UCSD-AML1 (cell line): ENCODE measurements at regions not wholly inside any gene's neighbourhood (a gene's known extent, or its start where the extent isn't known, plus 50 kb on each side); places are given as distances from the start of the nearest gene placed in this dataset.
A peak's percentile ranks its signal among the peaks of the same experiment; 100 is the strongest.

Experiments
- DNase-seq: peaks from one replicate; lab custom pipeline; 2025; ENCODE audit not compliant: unreplicated experiment; lab: John Stamatoyannopoulos, UW

- DNase-seq, result no peak
These were observed 104.7 kb upstream of the E2F8 start for GRCh38 chr11:19345519-19345847.

GRCh38 chr11:19344661-19345518 is 104.1 kb upstream of the E2F8 start:
- DNase-seq, result no peak

GRCh38 chr11:19342036-19342435 is 101.3 kb upstream of the E2F8 start:
- DNase-seq, result no peak

- no peak for DNase-seq
These were observed 97.6 kb upstream of the E2F8 start for GRCh38 chr11:19338375-19338774.

- DNase-seq, result no peak
These were observed 97.0 kb upstream of the E2F8 start for GRCh38 chr11:19337779-19338178.

GRCh38 chr11:19336331-19336730 is 95.6 kb upstream of the E2F8 start:
- no peak for DNase-seq

GRCh38 chr11:19332476-19332875 is 91.7 kb upstream of the E2F8 start:
- no peak for DNase-seq

GRCh38 chr11:19330416-19330815 is 89.7 kb upstream of the E2F8 start:
- no peak for DNase-seq

- DNase-seq, result no peak
These were observed 89.2 kb upstream of the E2F8 start for GRCh38 chr11:19329970-19330369.

GRCh38 chr11:19328586-19329311 is 88.0 kb upstream of the E2F8 start:
- DNase-seq, result no peak

- DNase-seq, result no peak
These were observed 86.5 kb upstream of the E2F8 start for GRCh38 chr11:19327280-19327679.

- no peak for DNase-seq
These were observed 85.8 kb upstream of the E2F8 start for GRCh38 chr11:19326499-19326898.

GRCh38 chr11:19323502-19323901 is 82.8 kb upstream of the E2F8 start:
- no peak for DNase-seq

GRCh38 chr11:19321351-19321750 is 80.6 kb upstream of the E2F8 start:
- no peak for DNase-seq

- DNase-seq, result no peak
These were observed 80.1 kb upstream of the E2F8 start for GRCh38 chr11:19320827-19321226.

- no peak for DNase-seq
These were observed 75.7 kb upstream of the E2F8 start for GRCh38 chr11:19316434-19316833.

- no peak for DNase-seq
These were observed 74.8 kb upstream of the E2F8 start for GRCh38 chr11:19315511-19315910.

- no peak for DNase-seq
These were observed 72.4 kb upstream of the E2F8 start for GRCh38 chr11:19313140-19313539.

- peak; percentile 32 for DNase-seq
These were observed 70.7 kb upstream of the E2F8 start for GRCh38 chr11:19311308-19312030.

GRCh38 chr11:19307498-19307897 is 66.8 kb upstream of the E2F8 start:
- DNase-seq, result no peak

GRCh38 chr11:19306179-19306944 is 65.6 kb upstream of the E2F8 start:
- DNase-seq, result no peak
